Sigmoid colon (tissue), 3 donors: ENCODE measurements at regions not wholly inside any gene's neighbourhood (a gene's known extent, or its start where the extent isn't known, plus 50 kb on each side); places are given as distances from the start of the nearest gene placed in this dataset.

ENCODE experiments used
- CTCF ChIP-seq, 4 experiments: fragments of 450-650 bp in 3 of 4; fragments of 200-600 bp in 1 of 4; IDR thresholded peaks; one replicate each; pipeline ENCODE4 v1.5.1; 2016 to 2019; ENCODE audit warnings: antibody characterized with exemption in 4 of 4, mild to moderate bottlenecking in 3 of 4, moderate library complexity in 2 of 4
- POLR2A ChIP-seq, 2 donors: fragments of 450-650 bp; IDR thresholded peaks; one replicate each; pipeline ENCODE4 v1.6.1; 2016; ENCODE audit warnings: antibody characterized with exemption in 2 of 2, mild to moderate bottlenecking in 2 of 2, moderate library complexity in 2 of 2

GRCh38 chr1:99438656-99439230 lies 174.5 kb downstream of the PLPPR4 start:
- TF ChIP-seq CTCF (IDR thresholded peaks at IDR 0.05) (no peak), POLR2A (IDR thresholded peaks at IDR 0.05) (no peak)
